Frontal cortex (tissue), 3 donors: ENCODE measurements at regions not wholly inside any gene's neighbourhood (a gene's known extent, or its start where the extent isn't known, plus 50 kb on each side); places are given as distances from the start of the nearest gene placed in this dataset.
"Not testable (repeated sequence)": the region's sequence is repeated elsewhere in the genome, so short reads cannot be mapped to it uniquely, and the experiment has no call there.

ENCODE experiments used
- DNase-seq, 2 donors: peaks; one replicate each; pipeline ENCODE4 v3.0.0; 2012; ENCODE audit warnings: low spot score in 2 of 2
- FAIRE-seq: peaks from 2 replicates; lab custom pipeline; 2012; peaks lifted over from hg19 to GRCh38; lab: Jason Lieb, UNC
- donor health status: control.
- donor health status: control.
- donor health status: control.

GRCh38 chr1:149338698-149339097, 136.1 kb upstream of the NBPF19 start:
- FAIRE-seq, DNase-seq: not testable (repeated sequence)

DNA sequence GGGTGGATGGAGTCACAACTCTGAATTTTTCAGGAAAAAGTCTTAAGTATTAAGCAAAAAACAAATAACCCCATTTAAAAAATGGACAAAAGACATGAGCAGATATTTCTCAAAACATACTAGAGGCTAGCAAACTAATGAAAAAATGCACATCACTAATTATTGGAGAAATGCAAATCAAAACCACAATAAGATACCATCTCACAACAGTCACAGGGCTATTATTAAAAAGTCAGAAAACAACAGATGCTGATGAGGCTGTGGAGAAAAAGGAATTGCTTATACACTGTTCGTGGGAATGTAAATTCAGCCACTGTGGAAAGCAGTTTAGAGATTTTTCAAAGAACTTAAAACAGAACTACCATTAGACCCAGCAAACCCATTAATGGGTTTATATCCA, 125.4 kb upstream of the NBPF19 start:
- DNase-seq, FAIRE-seq: not testable (repeated sequence)

- not testable (repeated sequence) for FAIRE-seq, DNase-seq
Observed at GRCh38 chr1:149352205-149352604, 122.6 kb upstream of the NBPF19 start.

GRCh38 chr1:149354579-149354978, 120.3 kb upstream of the NBPF19 start:
- not testable (repeated sequence) for DNase-seq, FAIRE-seq

DNA sequence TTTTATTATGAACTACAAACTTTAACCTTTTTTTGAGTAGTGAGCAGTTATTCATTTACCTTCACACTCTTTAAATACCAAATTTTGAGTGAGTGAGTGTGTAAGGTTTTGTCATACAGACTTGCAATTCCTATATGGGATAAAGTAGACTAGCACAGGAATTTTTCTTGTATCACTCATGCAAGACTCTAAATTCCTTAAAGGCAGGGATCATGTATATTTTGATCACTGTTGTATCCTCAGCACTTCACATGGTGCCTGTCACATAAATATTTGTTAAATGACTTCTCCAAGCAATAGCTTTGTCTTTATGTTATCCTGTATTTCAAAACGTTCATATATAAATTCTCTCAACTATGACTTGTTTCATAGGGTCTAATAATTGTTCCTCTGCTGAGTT, 119.1 kb upstream of the NBPF19 start:
- FAIRE-seq, DNase-seq: not testable (repeated sequence)

DNA sequence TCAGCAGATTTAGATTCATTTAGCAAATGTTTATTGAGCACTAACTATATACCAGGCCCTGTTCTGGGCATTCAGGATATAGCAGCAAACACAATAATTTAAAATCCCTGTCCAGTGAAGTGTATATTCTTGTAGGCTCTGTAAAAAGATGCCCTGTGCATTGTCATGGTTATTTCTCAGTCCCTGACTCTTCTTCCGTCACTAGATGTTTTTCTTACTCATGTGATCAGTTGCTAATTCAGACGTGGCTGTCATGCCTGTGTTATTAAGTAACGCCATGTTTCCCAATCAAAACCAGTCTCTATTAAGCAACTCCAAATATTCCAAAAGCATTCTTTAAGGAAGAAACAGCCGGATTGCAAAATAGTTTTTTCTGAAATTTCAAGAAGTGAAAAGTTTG, 118.7 kb upstream of the NBPF19 start:
- DNase-seq, FAIRE-seq: not testable (repeated sequence)

GRCh38 chr1:149360351-149360750, 114.5 kb upstream of the NBPF19 start:
- not testable (repeated sequence) for FAIRE-seq

DNA sequence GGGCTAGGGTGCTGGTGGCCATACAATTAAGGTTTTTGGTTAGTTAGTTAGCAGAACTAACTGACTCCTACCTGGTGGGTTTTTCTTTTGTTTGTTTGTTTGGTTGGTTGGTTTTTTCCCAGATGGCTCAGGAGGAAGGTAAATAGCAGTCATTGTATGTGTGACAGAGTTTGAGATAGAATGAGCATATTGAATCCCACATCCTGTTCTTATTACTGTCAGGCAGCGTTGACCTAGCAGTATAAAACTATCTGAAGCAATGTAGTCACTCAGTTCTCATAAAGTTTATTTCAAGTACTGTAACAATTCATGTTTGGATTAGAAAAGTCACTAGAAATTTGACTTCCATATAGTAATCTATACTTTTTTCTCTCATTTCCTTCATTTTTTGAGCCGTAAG, 113.5 kb upstream of the NBPF19 start:
- not testable (repeated sequence) for DNase-seq, FAIRE-seq

More at GRCh38 chr1:149360351-149360750, 114.5 kb upstream of the NBPF19 start:
- DNase-seq, result not testable (repeated sequence)

DNA sequence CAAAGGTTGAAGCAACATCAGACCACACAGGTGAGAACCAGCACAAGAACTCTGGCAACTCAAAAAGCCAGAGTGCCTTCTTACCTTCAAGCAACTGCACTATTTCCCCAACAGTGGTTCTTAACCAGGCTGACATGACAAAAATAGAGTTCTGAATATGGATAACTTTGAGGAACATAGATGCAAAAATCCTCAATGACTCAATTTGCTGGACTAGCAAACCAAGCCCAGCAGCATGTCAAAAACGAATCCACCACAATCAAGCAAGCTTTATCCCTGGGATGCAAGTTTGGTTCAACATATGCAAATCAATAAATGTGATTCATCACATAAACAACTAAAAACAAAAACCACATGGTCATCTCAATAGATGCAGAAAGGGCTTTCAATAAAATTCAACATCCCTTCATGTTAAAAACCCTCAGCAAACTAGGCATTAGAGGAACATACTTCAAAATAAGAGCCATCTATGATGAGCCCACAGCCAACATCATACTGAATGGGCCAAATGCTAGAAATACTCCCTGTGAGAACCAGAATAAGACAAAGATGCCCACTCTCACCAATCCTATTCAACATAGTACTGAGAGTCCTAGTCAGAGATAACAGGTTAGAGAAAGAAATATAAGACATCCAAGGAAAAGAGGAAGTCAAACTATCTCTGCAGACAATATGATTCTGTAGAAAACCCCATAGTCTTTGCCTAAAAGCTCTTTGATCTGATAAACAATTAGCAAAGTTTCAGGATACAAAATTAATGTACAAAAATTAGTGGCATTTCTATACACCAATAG, 110.5 kb upstream of the NBPF19 start:
- not testable (repeated sequence) for FAIRE-seq

GRCh38 chr1:149366402-149366801, 108.4 kb upstream of the NBPF19 start:
- FAIRE-seq, DNase-seq: not testable (repeated sequence)

More for the DNA sequence above, 110.5 kb upstream of the NBPF19 start:
- not testable (repeated sequence) for DNase-seq

DNA sequence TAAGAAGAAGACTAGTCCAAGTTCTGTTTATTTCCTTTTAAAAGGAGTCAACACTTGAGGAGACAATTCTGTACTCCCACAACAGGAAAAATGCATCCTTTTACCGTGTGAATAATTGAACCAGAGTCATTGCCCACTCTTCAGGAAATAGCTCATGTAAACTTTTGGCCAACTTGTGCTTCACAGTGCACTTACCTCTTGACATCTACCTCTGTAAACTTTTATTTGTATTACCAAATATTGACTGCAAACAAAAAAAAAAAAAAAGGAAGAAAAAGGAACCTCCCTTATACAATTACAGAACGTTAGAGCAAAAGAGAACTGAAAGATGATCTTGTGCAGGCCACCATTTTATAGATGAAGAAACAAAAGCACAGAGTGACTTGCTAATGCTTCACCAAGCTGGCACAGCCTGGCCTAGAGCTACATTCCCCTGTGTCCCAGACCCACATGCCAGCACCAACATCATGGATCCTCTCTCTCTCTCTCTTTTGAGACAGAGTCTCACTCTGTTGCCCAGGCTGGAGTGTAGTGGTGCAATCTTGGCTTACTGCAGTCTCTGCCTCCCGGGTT, 107.3 kb upstream of the NBPF19 start:
- not testable (repeated sequence) for FAIRE-seq

DNA sequence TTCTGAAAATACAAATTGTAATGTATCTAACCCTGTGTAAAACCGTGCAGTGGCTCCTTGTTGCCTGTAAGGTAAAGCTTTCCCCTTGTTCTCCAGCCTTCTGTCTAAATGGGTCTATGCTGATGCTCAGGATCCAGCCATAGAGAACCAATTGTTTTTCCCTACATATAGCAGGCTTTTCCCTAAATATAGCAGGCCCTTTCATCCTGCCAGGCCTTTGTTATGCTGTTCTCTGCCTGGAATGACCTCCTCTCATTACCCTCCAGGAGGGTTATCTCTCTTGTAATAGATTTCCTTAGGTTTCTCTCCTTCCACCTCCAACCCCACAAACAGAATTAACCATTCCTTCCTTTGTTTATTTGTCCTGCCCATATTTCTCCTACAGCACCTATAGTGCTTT, 106.5 kb upstream of the NBPF19 start:
- DNase-seq, FAIRE-seq: not testable (repeated sequence)

More for the DNA sequence above, 107.3 kb upstream of the NBPF19 start:
- DNase-seq, result not testable (repeated sequence)

DNA sequence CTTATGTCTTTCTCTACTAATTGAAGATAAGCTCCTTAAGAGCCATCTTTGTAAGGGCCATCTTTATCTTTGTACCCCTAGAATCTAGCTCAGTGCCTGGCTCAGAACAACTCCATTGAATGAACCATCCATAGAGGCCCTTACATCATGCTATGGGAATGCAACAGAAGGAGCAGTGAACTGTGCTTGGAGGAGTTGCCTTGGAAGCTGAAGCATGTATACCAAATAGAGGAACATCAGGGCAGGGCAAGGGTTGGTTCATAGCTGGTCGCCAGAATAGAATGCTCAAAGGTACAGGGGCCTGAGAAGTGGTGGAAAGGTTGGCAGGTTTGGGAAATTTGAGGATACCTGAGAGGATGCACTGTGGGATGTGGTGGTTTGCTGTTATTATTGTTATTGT, 105.8 kb upstream of the NBPF19 start:
- not testable (repeated sequence) for DNase-seq, FAIRE-seq

- FAIRE-seq, DNase-seq: not testable (repeated sequence)
Observed at GRCh38 chr1:149371955-149372354, 102.9 kb upstream of the NBPF19 start.

- FAIRE-seq, result not testable (repeated sequence)
Observed at GRCh38 chr1:149378462-149378861, 96.4 kb upstream of the NBPF19 start.

DNA sequence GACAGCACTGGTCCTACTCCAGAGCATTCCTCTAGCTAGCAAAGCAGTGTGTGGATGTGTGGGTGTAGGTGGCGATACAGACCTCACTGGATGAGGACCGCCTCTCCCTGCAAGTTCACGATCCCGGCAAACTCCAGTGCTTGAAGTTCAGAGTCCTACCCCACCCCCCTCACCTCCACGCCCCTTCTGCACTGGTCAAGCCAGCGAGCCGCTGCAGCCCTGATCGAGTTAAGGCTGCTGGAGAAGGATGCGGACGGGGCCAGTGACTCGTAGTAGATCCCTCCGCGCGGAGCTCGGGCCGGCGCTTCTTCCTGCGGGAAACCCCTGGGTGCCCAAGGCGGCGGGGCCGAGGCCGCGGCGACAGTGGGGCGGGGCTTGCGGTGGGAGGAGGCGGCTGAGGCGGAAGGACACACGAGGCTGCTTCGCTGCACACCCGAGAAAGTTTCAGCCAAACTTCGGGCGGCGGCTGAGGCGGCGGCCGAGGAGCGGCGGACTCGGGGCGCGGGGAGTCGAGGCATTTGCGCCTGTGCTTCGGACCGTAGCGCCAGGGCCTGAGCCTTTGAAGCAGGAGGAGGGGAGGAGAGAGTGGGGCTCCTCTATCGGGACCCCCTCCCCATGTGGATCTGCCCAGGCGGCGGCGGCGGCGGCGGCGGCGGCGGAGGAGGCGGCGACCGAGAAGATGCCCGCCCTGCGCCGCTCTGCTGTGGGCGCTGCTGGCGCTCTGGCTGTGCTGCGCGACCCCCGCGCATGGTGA, 84.5 kb upstream of the NBPF19 start:
- DNase-seq, FAIRE-seq: not testable (repeated sequence)

More at GRCh38 chr1:149378462-149378861, 96.4 kb upstream of the NBPF19 start:
- not testable (repeated sequence) for DNase-seq

- FAIRE-seq, DNase-seq: not testable (repeated sequence)
Observed at GRCh38 chr1:149390931-149391330, 83.9 kb upstream of the NBPF19 start.

- not testable (repeated sequence) for DNase-seq, FAIRE-seq
Observed at GRCh38 chr1:149395802-149396201, 79.0 kb upstream of the NBPF19 start.

- not testable (repeated sequence) for FAIRE-seq, DNase-seq
Observed at GRCh38 chr1:149398527-149398926, 76.3 kb upstream of the NBPF19 start.

- FAIRE-seq, result not testable (repeated sequence)
Observed at GRCh38 chr1:149408404-149408803, 66.4 kb upstream of the NBPF19 start.

More at GRCh38 chr1:149408404-149408803, 66.4 kb upstream of the NBPF19 start:
- DNase-seq, result not testable (repeated sequence)
